Esophagus mucosa (tissue), 1 donor: ENCODE measurements at regions not wholly inside any gene's neighbourhood (a gene's known extent, or its start where the extent isn't known, plus 50 kb on each side); places are given as distances from the start of the nearest gene placed in this dataset.
"Not testable (repeated sequence)": the region's sequence is repeated elsewhere in the genome, so short reads cannot be mapped to it uniquely, and the experiment has no call there.

ENCODE experiments used
- ATAC-seq: fragments of 200-7000 bp; cut with Tn5 transposase; one replicate; pipeline ENCODE4 v1.9.1; 2020
- donor health status: DM: yes; HTN: yes; CAD: no.

DNA sequence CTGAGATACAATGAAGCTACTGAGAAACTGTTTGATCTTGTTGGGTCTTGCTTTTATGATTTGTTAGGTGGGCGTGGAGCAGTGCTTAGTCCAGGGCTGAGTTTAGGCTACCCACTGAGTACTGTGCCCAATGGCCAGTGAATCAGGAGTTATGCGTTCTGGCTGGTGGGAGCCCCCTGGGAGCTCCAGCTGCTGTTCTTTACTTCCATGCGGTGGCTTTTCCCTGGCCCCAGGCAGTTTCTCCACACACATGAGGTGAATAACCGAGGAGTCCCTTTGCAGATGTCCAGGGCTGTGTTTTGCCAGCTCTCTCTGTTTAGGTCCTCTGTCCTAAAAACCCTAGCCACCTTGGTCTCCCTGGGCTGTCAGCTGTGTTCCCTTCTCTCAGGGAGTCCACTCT is 106.5 kb downstream of the KLF13 start:
- ATAC-seq = no peak

DNA sequence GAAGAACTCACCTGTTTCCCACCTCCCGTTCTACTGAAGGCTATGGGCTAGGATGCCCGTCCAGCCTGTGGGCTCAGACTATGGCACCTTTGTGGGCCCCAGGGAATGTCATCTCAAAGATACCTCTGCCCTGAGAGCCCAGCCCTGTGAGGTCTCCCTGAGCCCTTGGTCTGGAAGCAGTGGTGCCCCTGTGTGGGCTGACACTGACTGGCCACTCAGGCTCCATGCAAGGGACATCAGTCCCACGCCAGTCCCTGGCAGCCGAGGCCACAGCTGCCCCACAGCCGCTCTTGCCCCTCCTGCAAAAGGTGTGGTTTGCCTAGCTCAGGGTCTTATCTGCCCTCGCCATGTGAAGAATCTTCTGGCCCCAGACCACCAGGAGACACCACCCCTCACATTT is 106.9 kb downstream of the KLF13 start:
- ATAC-seq = no peak

DNA sequence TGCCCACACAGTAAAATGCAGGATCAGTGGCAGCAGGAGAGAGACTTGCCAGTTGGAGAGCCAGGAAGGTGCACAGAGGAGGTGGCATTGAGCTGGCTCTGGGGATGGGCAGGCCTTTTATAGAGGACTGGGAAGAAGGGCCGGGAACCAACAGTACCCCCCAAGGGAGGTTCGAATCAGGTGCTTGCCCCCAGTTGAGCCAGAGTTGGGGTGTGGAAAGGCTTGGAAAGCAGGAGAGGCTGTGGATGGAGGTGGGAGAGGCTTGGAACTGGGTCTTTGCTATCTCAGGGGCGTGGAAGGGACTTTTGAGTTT is 107.6 kb downstream of the KLF13 start:
- no peak for ATAC-seq

- peak; percentile 66 for ATAC-seq
These were observed 108.1 kb downstream of the KLF13 start for GRCh38 chr15:31434588-31435260.

GRCh38 chr15:31435261-31435911 is 108.8 kb downstream of the KLF13 start:
- ATAC-seq = peak; percentile 52

DNA sequence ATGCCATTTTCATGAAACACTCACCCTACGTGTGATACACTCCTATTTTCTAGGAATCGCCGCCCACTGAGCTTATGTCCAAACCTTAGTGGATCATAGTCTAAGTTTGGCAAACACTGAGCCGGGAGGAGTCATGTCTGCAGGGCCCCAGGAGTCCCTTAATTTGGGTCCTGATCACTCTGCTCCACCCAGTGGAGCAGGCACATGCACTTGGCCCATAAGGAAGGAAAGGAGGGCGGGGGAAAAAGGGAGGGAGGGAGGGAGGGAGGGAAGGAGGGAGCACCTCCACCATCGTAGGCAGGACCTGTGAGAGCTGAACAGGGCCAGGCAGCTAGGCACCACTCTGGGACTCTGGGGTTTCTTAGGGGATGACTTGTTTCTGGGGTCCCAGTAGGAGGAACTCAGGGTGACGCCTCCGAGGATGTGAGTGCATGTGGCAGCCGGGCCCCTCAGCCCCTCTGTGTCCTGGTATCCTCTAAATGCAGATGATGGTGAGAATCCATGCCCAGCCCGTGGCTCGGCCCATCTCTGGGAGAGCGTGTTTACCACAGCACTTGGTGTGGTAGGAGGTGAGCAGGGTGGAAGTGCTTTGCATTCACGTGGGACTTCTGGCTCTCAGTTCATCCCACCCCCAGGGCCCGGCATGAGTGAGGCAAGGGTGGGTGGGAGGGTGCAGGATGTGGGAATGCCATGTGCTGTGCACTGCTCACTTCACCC is 109.4 kb downstream of the KLF13 start:
- peak; percentile 58 for ATAC-seq

GRCh38 chr15:31437686-31438085 is 111.1 kb downstream of the KLF13 start:
- no peak for ATAC-seq

DNA sequence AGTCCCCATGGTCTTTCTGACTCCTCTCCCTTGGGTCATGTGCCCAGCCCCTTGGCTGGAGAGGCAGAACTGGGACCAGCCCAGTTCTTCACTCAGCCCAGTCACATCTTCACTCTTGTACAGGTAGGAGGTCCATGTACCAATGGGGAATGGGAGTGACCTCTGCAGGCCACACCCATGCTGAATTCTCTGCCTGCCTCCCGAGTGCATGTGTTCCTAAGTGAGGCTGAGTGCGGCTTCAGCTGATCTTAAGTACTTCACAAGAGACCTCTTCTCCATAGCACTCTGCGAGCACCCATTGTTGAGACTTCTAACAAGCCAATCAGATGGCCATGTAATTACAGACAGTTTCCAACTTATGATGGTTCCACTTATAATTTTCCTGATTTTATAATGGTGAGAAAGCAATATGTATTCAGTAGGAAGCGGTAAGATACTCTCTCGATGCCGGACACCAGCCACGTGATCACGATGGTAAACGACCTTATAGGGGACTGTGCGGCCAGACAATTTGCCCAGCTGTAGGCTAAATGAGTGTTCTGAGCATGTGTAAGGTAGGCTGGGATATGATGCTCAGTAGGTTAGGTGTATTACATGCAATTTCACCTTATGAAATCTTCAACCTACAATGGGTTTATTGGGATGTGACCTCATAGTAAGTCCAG is 112.1 kb downstream of the KLF13 start:
- no peak for ATAC-seq

DNA sequence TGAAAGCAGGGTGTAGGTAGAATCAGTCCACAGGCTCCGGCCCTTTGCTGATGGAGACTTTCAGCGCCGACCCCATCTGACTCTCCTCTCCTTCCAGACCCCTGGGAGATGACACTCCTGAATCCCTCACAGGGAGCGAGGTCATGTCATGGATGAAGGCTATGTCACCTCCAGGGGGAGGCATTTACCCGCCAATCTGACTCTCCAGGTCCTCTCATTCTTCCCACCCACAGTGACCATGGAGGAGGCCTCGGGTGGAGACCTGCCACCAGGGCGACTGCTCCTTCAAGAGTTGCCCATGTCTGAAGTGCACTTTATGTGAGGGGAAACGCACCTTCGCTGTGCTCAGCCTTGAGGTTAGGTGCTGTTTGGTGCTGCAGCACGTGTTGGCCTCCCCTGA is 112.7 kb downstream of the KLF13 start:
- no peak for ATAC-seq

DNA sequence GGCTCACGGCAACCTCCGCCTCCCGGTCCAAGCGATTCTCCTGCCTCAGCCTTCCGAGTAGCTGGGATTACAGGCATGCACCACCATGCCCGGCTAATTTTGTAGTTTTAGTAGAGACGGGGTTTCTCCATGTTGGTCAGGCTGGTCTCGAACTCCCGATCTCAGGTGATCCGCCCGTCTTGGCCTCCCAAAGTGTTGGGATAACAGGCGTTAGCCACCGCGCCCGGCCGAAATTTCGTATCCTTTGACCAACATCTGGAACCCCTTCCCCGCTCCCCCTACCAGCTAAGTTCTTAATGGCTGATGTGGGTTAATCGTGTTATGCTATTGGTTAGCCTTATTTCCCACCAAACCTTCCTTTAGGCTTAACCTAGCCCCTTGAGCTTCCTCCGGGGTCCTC is 113.6 kb downstream of the KLF13 start:
- ATAC-seq = not testable (repeated sequence)

DNA sequence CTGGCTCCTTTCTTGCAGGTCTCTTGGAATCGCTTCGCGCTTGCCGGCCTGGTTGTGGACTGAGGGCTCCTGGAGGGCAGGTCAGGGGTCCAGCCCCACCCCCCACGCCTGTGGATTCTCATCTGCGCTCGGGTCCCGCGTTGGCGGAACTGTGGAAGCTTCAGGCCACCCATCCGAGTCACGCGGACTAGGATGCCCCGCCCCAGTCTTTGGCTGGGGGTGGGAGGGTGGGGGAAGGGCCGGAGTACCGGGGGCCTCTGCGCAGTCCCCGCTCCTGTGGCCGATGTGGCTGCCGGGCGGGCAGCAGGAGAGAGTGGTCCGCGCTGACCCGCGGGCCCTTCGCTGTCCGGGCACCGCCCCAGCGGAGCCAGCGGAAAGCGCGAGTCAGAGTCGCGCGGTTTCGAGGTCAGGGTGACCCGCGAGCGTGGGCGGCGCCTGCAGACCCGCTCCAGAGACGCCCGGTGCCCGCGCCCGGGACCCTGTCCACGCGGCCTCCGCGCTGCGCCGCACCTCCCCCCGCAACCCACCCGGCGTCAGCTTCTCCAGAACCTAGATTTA is 114.2 kb downstream of the KLF13 start:
- ATAC-seq = peak; percentile 16

- no peak for ATAC-seq
These were observed 115.6 kb downstream of the KLF13 start for GRCh38 chr15:31442226-31442625.

GRCh38 chr15:31442699-31443111 is 116.1 kb downstream of the KLF13 start:
- ATAC-seq = peak; percentile 26

DNA sequence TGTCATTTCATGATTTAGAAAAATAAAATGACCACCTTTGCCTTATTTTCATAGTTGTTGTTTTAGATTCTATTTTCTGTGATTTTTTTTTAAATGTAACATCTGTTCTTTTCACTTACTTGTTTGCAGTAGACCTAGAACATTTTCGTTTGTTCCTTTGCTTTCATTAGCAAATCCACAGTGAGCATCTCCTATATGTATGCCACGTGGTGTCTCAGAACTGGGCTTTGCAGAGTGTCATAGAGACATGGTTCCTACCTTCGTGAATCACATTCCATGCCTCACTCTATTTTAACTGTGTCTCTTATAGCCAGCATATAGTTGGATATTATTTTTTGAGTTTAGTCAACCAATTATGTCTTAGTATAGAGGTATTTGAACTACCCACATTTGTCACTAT is 118.2 kb downstream of the KLF13 start:
- ATAC-seq = no peak

DNA sequence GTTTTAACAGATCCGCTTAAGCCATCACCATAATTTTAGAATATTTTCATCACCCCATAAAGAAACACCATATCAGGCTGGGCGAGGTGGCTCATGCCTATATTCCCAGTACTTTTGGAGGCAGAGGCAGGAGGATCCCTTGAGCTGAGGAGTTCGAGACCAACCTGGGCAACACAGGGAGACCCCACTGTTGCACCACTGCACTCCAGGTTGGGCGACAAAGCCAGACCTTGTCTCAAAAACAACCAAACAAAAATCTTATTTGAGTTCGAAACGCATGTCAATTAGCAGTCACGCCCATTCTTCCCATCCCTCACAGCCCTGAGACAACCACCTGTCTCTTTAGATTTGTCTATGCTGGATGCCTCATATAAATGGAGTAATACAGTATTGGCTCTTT is 119.9 kb downstream of the KLF13 start:
- ATAC-seq = no peak

DNA sequence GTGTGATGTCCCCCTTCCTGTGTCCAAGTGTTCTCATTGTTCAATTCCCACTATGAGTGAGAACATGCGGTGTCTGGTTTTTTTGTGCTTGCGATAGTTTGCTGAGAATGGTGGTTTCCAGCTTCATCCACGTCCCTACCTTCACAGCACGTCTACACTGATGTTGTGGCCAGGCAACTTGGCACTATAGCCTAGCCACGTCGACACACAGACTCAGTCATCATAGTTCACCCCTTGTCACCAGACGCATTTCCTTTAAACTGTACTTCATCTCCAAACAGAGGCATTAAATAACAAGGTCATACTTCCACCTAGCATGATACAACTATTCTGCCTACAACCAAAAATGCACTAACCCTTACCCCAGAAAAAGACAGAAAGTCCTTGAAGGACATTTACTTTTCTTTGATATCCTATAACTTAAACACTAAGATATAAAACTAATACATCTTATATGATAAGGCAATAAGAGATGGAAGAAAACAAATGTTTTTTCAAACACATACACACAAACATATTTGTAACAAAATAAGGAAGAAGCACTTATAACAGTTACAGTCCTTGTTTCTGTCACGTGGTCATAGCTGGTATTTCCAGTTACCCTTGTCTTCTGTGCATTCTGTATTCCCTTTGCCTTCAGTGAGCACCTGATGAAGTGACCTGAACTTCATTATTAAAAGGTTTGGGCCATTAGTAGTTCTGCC is 121.4 kb downstream of the KLF13 start:
- peak; percentile 53 for ATAC-seq

- ATAC-seq = no peak
These were observed 122.0 kb downstream of the KLF13 start for GRCh38 chr15:31448635-31448979.

- no peak for ATAC-seq
These were observed 126.2 kb downstream of the KLF13 start for GRCh38 chr15:31452595-31453557.

- ATAC-seq = no peak
These were observed 127.1 kb downstream of the KLF13 start for GRCh38 chr15:31453558-31454318.

GRCh38 chr15:31455499-31455898 is 128.9 kb downstream of the KLF13 start:
- ATAC-seq = no peak
